ENCODE measurements at regions not wholly inside any gene's neighbourhood (a gene's known extent, or its start where the extent isn't known, plus 50 kb on each side); places are given as distances from the start of the nearest gene placed in this dataset.

DNA sequence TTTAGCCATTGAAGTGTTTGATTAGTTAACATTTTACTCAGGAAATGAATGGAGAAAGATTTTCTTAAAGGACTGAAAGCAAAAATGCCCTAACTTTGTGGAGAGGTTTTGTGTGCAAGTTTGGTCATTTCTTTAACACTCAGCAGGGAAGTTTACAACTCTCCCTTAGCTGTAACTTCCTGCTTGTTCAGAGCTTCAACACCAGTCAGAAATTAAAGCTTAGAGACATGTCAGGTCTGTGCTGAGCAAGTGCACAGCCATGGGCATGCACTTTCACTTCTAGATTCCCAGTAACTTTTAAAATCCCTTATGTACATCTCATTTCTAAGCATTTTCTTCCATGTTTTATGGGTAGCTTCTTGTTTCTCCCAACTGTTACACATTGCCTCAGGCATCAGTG is 326.0 kb downstream of the ACTRT1 start:
- RAD21 ChIA-PET (ENCODE audit: unreplicated experiment): no interaction called here
- ATAC-seq (no peak), FAIRE-seq (no peak), DNase-seq (ENCODE audit: low read depth, low spot score) (no peak)
- no peaks in the 10 kb centered on the region for H3K4me1 ChIP-seq (ENCODE audit: control insufficient read depth, insufficient read depth, low read length)
- no peaks in the 10 kb centered on the region for H3K27me3 ChIP-seq (replicated peaks in 1 of 2; ENCODE audit: control insufficient read depth in 2 of 2, insufficient read depth in 2 of 2, low read length in 1 of 2)
- in situ Hi-C loops (cut with MboI): no loop called here
- H2AFZ ChIP-seq (ENCODE audit: control insufficient read depth, low read depth, low read length): no peak overlapping the region
- no peaks in the 10 kb centered on the region for H4K20me1 ChIP-seq (ENCODE audit: control insufficient read depth, insufficient read depth)
- TF ChIP-seq, protein P1, sequence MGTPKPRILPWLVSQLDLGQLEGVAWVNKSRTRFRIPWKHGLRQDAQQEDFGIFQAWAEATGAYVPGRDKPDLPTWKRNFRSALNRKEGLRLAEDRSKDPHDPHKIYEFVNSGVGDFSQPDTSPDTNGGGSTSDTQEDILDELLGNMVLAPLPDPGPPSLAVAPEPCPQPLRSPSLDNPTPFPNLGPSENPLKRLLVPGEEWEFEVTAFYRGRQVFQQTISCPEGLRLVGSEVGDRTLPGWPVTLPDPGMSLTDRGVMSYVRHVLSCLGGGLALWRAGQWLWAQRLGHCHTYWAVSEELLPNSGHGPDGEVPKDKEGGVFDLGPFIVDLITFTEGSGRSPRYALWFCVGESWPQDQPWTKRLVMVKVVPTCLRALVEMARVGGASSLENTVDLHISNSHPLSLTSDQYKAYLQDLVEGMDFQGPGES (IDR thresholded peaks at IDR 0.05): no peak
- TF ChIP-seq CHD2 (IDR thresholded peaks at IDR 0.05; ENCODE audit: borderline replicate concordance, low read depth, low read length) (no peak), ZNF622 (IDR thresholded peaks at IDR 0.05) (no peak), POLR2A (IDR thresholded peaks at IDR 0.05; ENCODE audit: low read depth, low read length) (no peak), NRF1 (conservative IDR thresholded peaks at IDR 0.05; ENCODE audit: low read depth, low read length) (no peak)
- H3K9ac ChIP-seq (ENCODE audit: control insufficient read depth, insufficient read depth, low read length): no peak overlapping the region
- H3K4me3 ChIP-seq: no peak overlapping the region
- POLR2A ChIA-PET: no interaction called here
- H3K79me2 ChIP-seq (ENCODE audit: control insufficient read depth, insufficient read depth, low read length): no peaks in the 10 kb centered on the region
- no peak overlapping the region for H3K27ac ChIP-seq (ENCODE audit: control insufficient read depth, insufficient read depth)
- intact Hi-C loops (cut with micrococcal nuclease; ENCODE audit: unreplicated experiment): no loop called here
- SMC1A ChIA-PET (ENCODE audit: uncharacterized antibody, unreplicated experiment): no interaction called here
- CTCF ChIA-PET: no interaction called here
- H3K9me3 ChIP-seq (replicated peaks; ENCODE audit: control insufficient read depth, insufficient read depth, low read length): no peaks in the 10 kb centered on the region
- H3K36me3 ChIP-seq (ENCODE audit: control insufficient read depth in 2 of 2, insufficient read depth in 2 of 2, low read length in 1 of 2): no peaks in the 10 kb centered on the region
- no peak overlapping the region for H3K4me2 ChIP-seq (ENCODE audit: control insufficient read depth, insufficient read depth)
- BruUV-seq (replicated peaks): no TSS peak

DNA sequence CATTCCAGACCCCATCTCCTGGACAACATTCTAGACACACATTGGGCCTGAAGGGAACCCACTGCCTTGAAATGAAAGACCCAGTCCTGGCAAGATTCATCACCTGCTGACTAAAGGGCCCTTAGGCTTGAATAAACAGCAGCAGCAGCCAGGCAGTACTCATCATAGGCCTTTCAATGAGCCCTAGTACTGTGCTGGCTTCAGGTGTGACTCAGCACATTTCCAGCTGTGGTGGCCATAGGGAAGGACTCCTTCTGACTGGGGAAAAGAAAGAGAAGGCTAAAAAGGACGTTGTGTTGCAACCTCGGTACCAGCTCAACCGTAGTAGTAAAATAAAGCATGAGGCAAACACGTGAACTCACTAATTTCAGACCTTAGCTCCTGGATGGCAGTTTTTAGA is 344.0 kb downstream of the ACTRT1 start:
- in situ Hi-C loops (cut with MboI) (no loop called here), intact Hi-C loops (cut with micrococcal nuclease; ENCODE audit: unreplicated experiment) (no loop called here)
- ChIA-PET SMC1A (ENCODE audit: uncharacterized antibody, unreplicated experiment) (no interaction called here), CTCF (no interaction called here), POLR2A (no interaction called here), RAD21 (ENCODE audit: unreplicated experiment) (no interaction called here)
- Histone ChIP-seq H3K4me2 (ENCODE audit: control insufficient read depth, insufficient read depth) (no peak overlapping the region), H3K27ac (ENCODE audit: control insufficient read depth, insufficient read depth) (no peak overlapping the region), H4K20me1 (ENCODE audit: control insufficient read depth, insufficient read depth) (no peaks in the 10 kb centered on the region), H3K36me3 (ENCODE audit: control insufficient read depth in 2 of 2, insufficient read depth in 2 of 2, low read length in 1 of 2) (no peaks in the 10 kb centered on the region), H3K27me3 (replicated peaks in 1 of 2; ENCODE audit: control insufficient read depth in 2 of 2, insufficient read depth in 2 of 2, low read length in 1 of 2) (no peaks in the 10 kb centered on the region), H3K4me3 (no peak overlapping the region), H3K9me3 (replicated peaks; ENCODE audit: control insufficient read depth, insufficient read depth, low read length) (no peaks in the 10 kb centered on the region), H3K9ac (ENCODE audit: control insufficient read depth, insufficient read depth, low read length) (no peak overlapping the region), H3K4me1 (ENCODE audit: control insufficient read depth, insufficient read depth, low read length) (no peaks in the 10 kb centered on the region), H3K79me2 (ENCODE audit: control insufficient read depth, insufficient read depth, low read length) (no peaks in the 10 kb centered on the region), H2AFZ (ENCODE audit: control insufficient read depth, low read depth, low read length) (no peak overlapping the region)
- no peak for DNase-seq (ENCODE audit: low read depth, low spot score)
- 21% methylated on average over 4 of the region's 4 CpGs for WGBS (ENCODE audit: insufficient coverage, insufficient replicate concordance, low lambda C conversion rate, missing lambda C conversion rate)
- no peak for FAIRE-seq
- ATAC-seq: no peak
- BruUV-seq (replicated peaks): no TSS peak
- no peak for TF ChIP-seq EP300 (IDR thresholded peaks at IDR 0.05; ENCODE audit: borderline replicate concordance in 1 of 2, control insufficient read depth in 1 of 2, low read depth in 2 of 2, low read length in 2 of 2)
- TF ChIP-seq GABPA (IDR thresholded peaks at IDR 0.05; ENCODE audit: low read depth): no peak
- TF ChIP-seq NFYA (IDR thresholded peaks at IDR 0.05; ENCODE audit: borderline replicate concordance, low read depth, low read length): no peak
- no peak for TF ChIP-seq ZNF207 (IDR thresholded peaks at IDR 0.05; ENCODE audit: borderline replicate concordance)
- TF ChIP-seq, protein P2, sequence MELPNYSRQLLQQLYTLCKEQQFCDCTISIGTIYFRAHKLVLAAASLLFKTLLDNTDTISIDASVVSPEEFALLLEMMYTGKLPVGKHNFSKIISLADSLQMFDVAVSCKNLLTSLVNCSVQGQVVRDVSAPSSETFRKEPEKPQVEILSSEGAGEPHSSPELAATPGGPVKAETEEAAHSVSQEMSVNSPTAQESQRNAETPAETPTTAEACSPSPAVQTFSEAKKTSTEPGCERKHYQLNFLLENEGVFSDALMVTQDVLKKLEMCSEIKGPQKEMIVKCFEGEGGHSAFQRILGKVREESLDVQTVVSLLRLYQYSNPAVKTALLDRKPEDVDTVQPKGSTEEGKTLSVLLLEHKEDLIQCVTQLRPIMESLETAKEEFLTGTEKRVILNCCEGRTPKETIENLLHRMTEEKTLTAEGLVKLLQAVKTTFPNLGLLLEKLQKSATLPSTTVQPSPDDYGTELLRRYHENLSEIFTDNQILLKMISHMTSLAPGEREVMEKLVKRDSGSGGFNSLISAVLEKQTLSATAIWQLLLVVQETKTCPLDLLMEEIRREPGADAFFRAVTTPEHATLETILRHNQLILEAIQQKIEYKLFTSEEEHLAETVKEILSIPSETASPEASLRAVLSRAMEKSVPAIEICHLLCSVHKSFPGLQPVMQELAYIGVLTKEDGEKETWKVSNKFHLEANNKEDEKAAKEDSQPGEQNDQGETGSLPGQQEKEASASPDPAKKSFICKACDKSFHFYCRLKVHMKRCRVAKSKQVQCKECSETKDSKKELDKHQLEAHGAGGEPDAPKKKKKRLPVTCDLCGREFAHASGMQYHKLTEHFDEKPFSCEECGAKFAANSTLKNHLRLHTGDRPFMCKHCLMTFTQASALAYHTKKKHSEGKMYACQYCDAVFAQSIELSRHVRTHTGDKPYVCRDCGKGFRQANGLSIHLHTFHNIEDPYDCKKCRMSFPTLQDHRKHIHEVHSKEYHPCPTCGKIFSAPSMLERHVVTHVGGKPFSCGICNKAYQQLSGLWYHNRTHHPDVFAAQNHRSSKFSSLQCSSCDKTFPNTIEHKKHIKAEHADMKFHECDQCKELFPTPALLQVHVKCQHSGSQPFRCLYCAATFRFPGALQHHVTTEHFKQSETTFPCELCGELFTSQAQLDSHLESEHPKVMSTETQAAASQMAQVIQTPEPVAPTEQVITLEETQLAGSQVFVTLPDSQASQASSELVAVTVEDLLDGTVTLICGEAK (IDR thresholded peaks at IDR 0.05; ENCODE audit: borderline replicate concordance): no peak
- TF ChIP-seq, protein P3, sequence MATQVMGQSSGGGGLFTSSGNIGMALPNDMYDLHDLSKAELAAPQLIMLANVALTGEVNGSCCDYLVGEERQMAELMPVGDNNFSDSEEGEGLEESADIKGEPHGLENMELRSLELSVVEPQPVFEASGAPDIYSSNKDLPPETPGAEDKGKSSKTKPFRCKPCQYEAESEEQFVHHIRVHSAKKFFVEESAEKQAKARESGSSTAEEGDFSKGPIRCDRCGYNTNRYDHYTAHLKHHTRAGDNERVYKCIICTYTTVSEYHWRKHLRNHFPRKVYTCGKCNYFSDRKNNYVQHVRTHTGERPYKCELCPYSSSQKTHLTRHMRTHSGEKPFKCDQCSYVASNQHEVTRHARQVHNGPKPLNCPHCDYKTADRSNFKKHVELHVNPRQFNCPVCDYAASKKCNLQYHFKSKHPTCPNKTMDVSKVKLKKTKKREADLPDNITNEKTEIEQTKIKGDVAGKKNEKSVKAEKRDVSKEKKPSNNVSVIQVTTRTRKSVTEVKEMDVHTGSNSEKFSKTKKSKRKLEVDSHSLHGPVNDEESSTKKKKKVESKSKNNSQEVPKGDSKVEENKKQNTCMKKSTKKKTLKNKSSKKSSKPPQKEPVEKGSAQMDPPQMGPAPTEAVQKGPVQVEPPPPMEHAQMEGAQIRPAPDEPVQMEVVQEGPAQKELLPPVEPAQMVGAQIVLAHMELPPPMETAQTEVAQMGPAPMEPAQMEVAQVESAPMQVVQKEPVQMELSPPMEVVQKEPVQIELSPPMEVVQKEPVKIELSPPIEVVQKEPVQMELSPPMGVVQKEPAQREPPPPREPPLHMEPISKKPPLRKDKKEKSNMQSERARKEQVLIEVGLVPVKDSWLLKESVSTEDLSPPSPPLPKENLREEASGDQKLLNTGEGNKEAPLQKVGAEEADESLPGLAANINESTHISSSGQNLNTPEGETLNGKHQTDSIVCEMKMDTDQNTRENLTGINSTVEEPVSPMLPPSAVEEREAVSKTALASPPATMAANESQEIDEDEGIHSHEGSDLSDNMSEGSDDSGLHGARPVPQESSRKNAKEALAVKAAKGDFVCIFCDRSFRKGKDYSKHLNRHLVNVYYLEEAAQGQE (IDR thresholded peaks at IDR 0.05; ENCODE audit: low read depth, low read length): no peak

All from GM12878 (cell line).